NCI-H510A treated with DMSO at 0.1 percent for 48 hours (cell line): ENCODE measurements at regions not wholly inside any gene's neighbourhood (a gene's known extent, or its start where the extent isn't known, plus 50 kb on each side); places are given as distances from the start of the nearest gene placed in this dataset.
"Not testable (repeated sequence)": the region's sequence is repeated elsewhere in the genome, so short reads cannot be mapped to it uniquely, and the experiment has no call there.

Experiments used
- DNase-seq: peaks from one replicate; lab custom pipeline; 2025; lab: John Stamatoyannopoulos, UW

GRCh38 chr1:177413982-177414596, 243.3 kb downstream of the BRINP2 start:
- no peak for DNase-seq

- no peak for DNase-seq
Observed at GRCh38 chr1:177411381-177411780, 240.6 kb downstream of the BRINP2 start.

GRCh38 chr1:177410179-177410766, 239.5 kb downstream of the BRINP2 start:
- DNase-seq, result no peak

- not testable (repeated sequence) for DNase-seq
Observed at GRCh38 chr1:177406323-177406722, 235.6 kb downstream of the BRINP2 start.

- DNase-seq, result no peak
Observed at GRCh38 chr1:177392336-177392735, 221.6 kb downstream of the BRINP2 start.

GRCh38 chr1:177385760-177386698, 215.3 kb downstream of the BRINP2 start:
- DNase-seq, result no peak

GRCh38 chr1:177384461-177384860, 213.7 kb downstream of the BRINP2 start:
- no peak for DNase-seq

- no peak for DNase-seq
Observed at GRCh38 chr1:177383715-177384114, 213.0 kb downstream of the BRINP2 start.

GRCh38 chr1:177377866-177378265, 207.1 kb downstream of the BRINP2 start:
- DNase-seq, result no peak

GRCh38 chr1:177368255-177368654, 197.5 kb downstream of the BRINP2 start:
- no peak for DNase-seq

- no peak for DNase-seq
Observed at GRCh38 chr1:177366091-177366490, 195.3 kb downstream of the BRINP2 start.

- DNase-seq, result no peak
Observed at GRCh38 chr1:177360791-177361190, 190.0 kb downstream of the BRINP2 start.

- no peak for DNase-seq
Observed at GRCh38 chr1:177356674-177357435, 186.1 kb downstream of the BRINP2 start.

- peak; percentile 4 for DNase-seq
Observed at GRCh38 chr1:177355575-177355974, 184.8 kb downstream of the BRINP2 start.

- DNase-seq, result no peak
Observed at GRCh38 chr1:177354247-177354646, 183.5 kb downstream of the BRINP2 start.

- no peak for DNase-seq
Observed at GRCh38 chr1:177351361-177352108, 180.8 kb downstream of the BRINP2 start.

GRCh38 chr1:177346790-177347359, 176.1 kb downstream of the BRINP2 start:
- DNase-seq, result no peak

- DNase-seq, result no peak
Observed at GRCh38 chr1:177343445-177343844, 172.7 kb downstream of the BRINP2 start.

GRCh38 chr1:177341773-177342172, 171.0 kb downstream of the BRINP2 start:
- DNase-seq, result no peak

GRCh38 chr1:177340601-177341067, 169.9 kb downstream of the BRINP2 start:
- DNase-seq, result no peak

GRCh38 chr1:177338376-177338775, 167.6 kb downstream of the BRINP2 start:
- DNase-seq, result no peak
